Activated CD4-positive, alpha-beta T cell treated with anti-CD3 and anti-CD28 coated beads, Interleukin-2, Interleukin-4, amounts not matched to agents 100 ng/mL and 50 ng/mL, durations not matched to agents 16 hours and 8 hours (primary cell): ENCODE measurements at regions not wholly inside any gene's neighbourhood (a gene's known extent, or its start where the extent isn't known, plus 50 kb on each side); places are given as distances from the start of the nearest gene placed in this dataset.
"Not testable (repeated sequence)": the region's sequence is repeated elsewhere in the genome, so short reads cannot be mapped to it uniquely, and the experiment has no call there.

Experiments used
- DNase-seq: peaks from one replicate; pipeline ENCODE4 v3.0.0-alpha.2; 2020; ENCODE audit warnings: low spot score

GRCh38 chrX:89350024-89350423, 571.7 kb upstream of the TGIF2LX start:
- DNase-seq: peak; percentile 8

- DNase-seq: not testable (repeated sequence)
These were observed 551.8 kb upstream of the TGIF2LX start for GRCh38 chrX:89369904-89370303.

- not testable (repeated sequence) for DNase-seq
These were observed 528.7 kb upstream of the TGIF2LX start for GRCh38 chrX:89393004-89393403.

GRCh38 chrX:89402818-89403217, 518.9 kb upstream of the TGIF2LX start:
- DNase-seq: not testable (repeated sequence)

- not testable (repeated sequence) for DNase-seq
These were observed 516.6 kb upstream of the TGIF2LX start for GRCh38 chrX:89405148-89405547.

GRCh38 chrX:89416930-89417329, 504.8 kb upstream of the TGIF2LX start:
- not testable (repeated sequence) for DNase-seq

GRCh38 chrX:89432652-89433231, 489.0 kb upstream of the TGIF2LX start:
- DNase-seq: not testable (repeated sequence)
